ENCODE measurements at regions not wholly inside any gene's neighbourhood (a gene's known extent, or its start where the extent isn't known, plus 50 kb on each side); places are given as distances from the start of the nearest gene placed in this dataset.
"Not testable (repeated sequence)": the region's sequence is repeated elsewhere in the genome, so short reads cannot be mapped to it uniquely, and the experiment has no call there.

GRCh38 chr10:45544191-45544590, 128.4 kb downstream of the ZFAND4 start:
- WGBS (ENCODE audit: extremely low coverage, insufficient read length, low lambda C conversion rate): no CpG with 5 or more reads among the region's 1 CpG
- peaks cover 0 to 2% (median 0%) of the 10 kb centered on the region in 3 experiments; a peak in 1 of 7 replicates for H3K36me3 Mint-ChIP-seq (ENCODE audit: insufficient read depth in 1 of 3, low read depth in 3 of 3)

DNA sequence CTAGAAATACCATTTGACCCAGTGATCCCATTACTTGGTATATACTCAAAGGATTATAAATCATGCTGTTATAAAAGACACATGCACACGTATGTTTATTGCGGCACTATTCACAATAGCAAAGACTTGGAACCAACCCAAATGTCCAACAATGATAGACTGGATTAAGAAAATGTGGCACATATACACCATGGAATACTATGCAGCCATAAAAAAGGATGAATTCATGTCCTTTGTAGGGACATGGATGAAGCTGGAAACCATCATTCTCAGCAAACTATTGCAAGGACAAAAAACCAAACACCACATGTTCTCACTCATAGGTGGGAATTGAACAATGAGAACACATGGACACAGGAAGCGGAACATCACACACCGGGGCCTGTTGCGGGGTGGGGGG, 131.5 kb downstream of the ZFAND4 start:
- WGBS (ENCODE audit: extremely low coverage, insufficient read length, low lambda C conversion rate): no CpG with 5 or more reads among the region's 5 CpGs
- H4K91ac ChIP-seq (ENCODE audit: insufficient read length, low read depth, low read length); H4K5ac ChIP-seq (ENCODE audit: insufficient read length, low read depth, low read length): not testable (repeated sequence)

More at GRCh38 chr10:45544191-45544590, 128.4 kb downstream of the ZFAND4 start:
- no peak overlapping the region for H3K27ac ChIP-seq (ENCODE audit: insufficient read length, low read depth, low read length)
- no peak overlapping the region for H2AFZ ChIP-seq (ENCODE audit: low read length)
- no peak overlapping the region for H2BK12ac ChIP-seq (ENCODE audit: insufficient read length, low read depth, low read length)
- H3K4me1 ChIP-seq (ENCODE audit: insufficient read depth, low read length): no peaks in the 10 kb centered on the region
- no peak overlapping the region for H3T11ph ChIP-seq (ENCODE audit: low read length)
- no peak overlapping the region for H3K14ac ChIP-seq (ENCODE audit: insufficient read depth, low read length)
- no peak overlapping the region for H3K4me2 ChIP-seq (ENCODE audit: insufficient read depth, insufficient read length, low read length)
- H3K9me3 Mint-ChIP-seq: no peaks in the 10 kb centered on the region
- H3K27me3 ChIP-seq (ENCODE audit: insufficient read depth, low read length): no peaks in the 10 kb centered on the region
- H3K56ac ChIP-seq (ENCODE audit: insufficient read length, low read depth, low read length): no peak overlapping the region
- H4K91ac ChIP-seq (ENCODE audit: insufficient read length, low read depth, low read length): no peak overlapping the region
- H2BK15ac ChIP-seq (ENCODE audit: low read depth, low read length): no peak overlapping the region
- no peak overlapping the region for H2BK120ac ChIP-seq (ENCODE audit: low read depth, low read length, poor library complexity, severe bottlenecking)
- no peak overlapping the region for H3K18ac ChIP-seq (ENCODE audit: insufficient read length, low read depth, low read length)
- no peak overlapping the region for H3K4ac ChIP-seq (ENCODE audit: low read depth, low read length)
- no peak overlapping the region for H3K23ac ChIP-seq (ENCODE audit: insufficient read length, low read depth, low read length)
- H4K8ac ChIP-seq (replicated peaks; ENCODE audit: insufficient read length, low read depth, low read length): no peak overlapping the region
- no peak overlapping the region for H3K9ac ChIP-seq (ENCODE audit: extremely low read depth, insufficient read length, low read length)
- H3K23me2 ChIP-seq (ENCODE audit: insufficient read length, low read depth, low read length, poor library complexity, severe bottlenecking): no peaks in the 10 kb centered on the region
- H3K4me3 Mint-ChIP-seq: no peak overlapping the region
- no peak overlapping the region for H4K5ac ChIP-seq (ENCODE audit: insufficient read length, low read depth, low read length)
- no peaks in the 10 kb centered on the region for H3K79me1 ChIP-seq (ENCODE audit: insufficient read depth, low read depth, low read length, poor library complexity, severe bottlenecking)
- no peaks in the 10 kb centered on the region for H3K9me3 ChIP-seq (ENCODE audit: control insufficient read depth, low read depth, low read length)
- H2AK5ac ChIP-seq (ENCODE audit: insufficient read length, low read length): no peak overlapping the region
- H2BK5ac ChIP-seq (ENCODE audit: insufficient read length, low read length): no peak overlapping the region
- no peaks in the 10 kb centered on the region for H3K79me2 ChIP-seq (ENCODE audit: insufficient read depth, low read length)
- no peak for DNase-seq
- H3K4me1 Mint-ChIP-seq: peaks cover 5 to 7% of the 10 kb centered on the region in 2 experiments
- H4K20me1 ChIP-seq (ENCODE audit: control insufficient read depth, insufficient read depth, insufficient read length): no peaks in the 10 kb centered on the region
- TF ChIP-seq CTCF (conservative IDR thresholded peaks at IDR 0.05): no peak
- H3K27me3 Mint-ChIP-seq (ENCODE audit: low read depth): no peaks in the 10 kb centered on the region
- no peak overlapping the region for H2BK20ac ChIP-seq (ENCODE audit: low read depth, low read length, poor library complexity, severe bottlenecking)
- no peak overlapping the region for H3K27ac Mint-ChIP-seq

More for the DNA sequence above, 131.5 kb downstream of the ZFAND4 start:
- DNase-seq; H3K4me1 ChIP-seq (ENCODE audit: insufficient read depth, low read length); H2AFZ ChIP-seq (ENCODE audit: low read length); H3K14ac ChIP-seq (ENCODE audit: insufficient read depth, low read length); H3K9me3 Mint-ChIP-seq; H2BK120ac ChIP-seq (ENCODE audit: low read depth, low read length, poor library complexity, severe bottlenecking); H3K4me1 Mint-ChIP-seq; H2AK5ac ChIP-seq (ENCODE audit: insufficient read length, low read length); H2BK5ac ChIP-seq (ENCODE audit: insufficient read length, low read length); H3K36me3 Mint-ChIP-seq (ENCODE audit: insufficient read depth in 1 of 3, low read depth in 3 of 3); H3K9ac ChIP-seq (ENCODE audit: extremely low read depth, insufficient read length, low read length); H4K20me1 ChIP-seq (ENCODE audit: control insufficient read depth, insufficient read depth, insufficient read length); H3K27ac Mint-ChIP-seq; H3K18ac ChIP-seq (ENCODE audit: insufficient read length, low read depth, low read length); H3K27ac ChIP-seq (ENCODE audit: insufficient read length, low read depth, low read length); H3K79me1 ChIP-seq (ENCODE audit: insufficient read depth, low read depth, low read length, poor library complexity, severe bottlenecking); H4K8ac ChIP-seq (replicated peaks; ENCODE audit: insufficient read length, low read depth, low read length); H3K27me3 Mint-ChIP-seq (ENCODE audit: low read depth); H3K4me2 ChIP-seq (ENCODE audit: insufficient read depth, insufficient read length, low read length); H2BK12ac ChIP-seq (ENCODE audit: insufficient read length, low read depth, low read length); H2BK20ac ChIP-seq (ENCODE audit: low read depth, low read length, poor library complexity, severe bottlenecking); H3K23ac ChIP-seq (ENCODE audit: insufficient read length, low read depth, low read length); H3K23me2 ChIP-seq (ENCODE audit: insufficient read length, low read depth, low read length, poor library complexity, severe bottlenecking); H3K27me3 ChIP-seq (ENCODE audit: insufficient read depth, low read length); H2BK15ac ChIP-seq (ENCODE audit: low read depth, low read length); H3K79me2 ChIP-seq (ENCODE audit: insufficient read depth, low read length); H3K4me3 Mint-ChIP-seq; H3K56ac ChIP-seq (ENCODE audit: insufficient read length, low read depth, low read length); H3K9me3 ChIP-seq (ENCODE audit: control insufficient read depth, low read depth, low read length); H3T11ph ChIP-seq (ENCODE audit: low read length); H3K4ac ChIP-seq (ENCODE audit: low read depth, low read length): not testable (repeated sequence)
